Caco-2 (cell line): ENCODE measurements at regions not wholly inside any gene's neighbourhood (a gene's known extent, or its start where the extent isn't known, plus 50 kb on each side); places are given as distances from the start of the nearest gene placed in this dataset.

ENCODE experiments used
- BruUV-seq: library from RNA; stranded (reverse); fragments of 400-500 nt; replicated peaks from 2 replicates; lab custom pipeline; 2021; lab: Mats Ljungman, UMichigan
- CTCF ChIA-PET: fragments of 300-600 bp; sonication (Branson Sonifier 250); formaldehyde crosslinking; loops from one replicate; lab custom pipeline; 2022; ENCODE audit warnings: antibody characterized with exemption; lab: Charles Lee
- POLR2A ChIA-PET: fragments of 300-600 bp; sonication (Branson Sonifier 250); formaldehyde crosslinking; loops from one replicate; lab custom pipeline; 2022; ENCODE audit warnings: antibody characterized with exemption; lab: Charles Lee
- DNase-seq, 2 experiments: peaks; one replicate each; pipeline versions ENCODE4 v3.0.0 to v3.0.0-alpha.2; 2020 to 2022
- H3K27me3 ChIP-seq: replicated peaks from 2 replicates; pipeline ENCODE4 v1.6.0; 2011; ENCODE audit warnings: low read length; ENCODE audit not compliant: control insufficient read depth, insufficient read depth
- H3K36me3 ChIP-seq: 2 replicates; pipeline ENCODE4 v1.5.1; 2011; ENCODE audit warnings: low read length; ENCODE audit not compliant: control insufficient read depth, insufficient read depth
- H3K4me1 ChIP-seq: fragments of 250-450 bp; sonication (Bioruptor Pico); 2 replicates; pipeline ENCODE4 v1.5.1; 2020; ENCODE audit warnings: mild to moderate bottlenecking
- H3K4me3 ChIP-seq: 2 replicates; pipeline ENCODE4 v1.5.1; 2011; ENCODE audit warnings: low read depth, mild to moderate bottlenecking, control low read depth, low read length
- H3K9me3 ChIP-seq: fragments of 250-450 bp; sonication (Bioruptor Pico); 2 replicates; pipeline ENCODE4 v1.5.1; 2020; ENCODE audit warnings: mild to moderate bottlenecking, moderate library complexity
- H3K27ac Mint-ChIP-seq: one replicate; pipeline ENCODE4 v1.8.0; 2022; ENCODE audit warnings: mixed read lengths; ENCODE audit not compliant: unreplicated experiment
- H3K27me3 Mint-ChIP-seq: one replicate; pipeline ENCODE4 v1.8.0; 2022; ENCODE audit warnings: mixed read lengths; ENCODE audit not compliant: insufficient read depth, unreplicated experiment
- H3K36me3 Mint-ChIP-seq: one replicate; pipeline ENCODE4 v1.8.0; 2022; ENCODE audit warnings: mild to moderate bottlenecking, mixed read lengths; ENCODE audit not compliant: insufficient read depth, unreplicated experiment
- H3K4me1 Mint-ChIP-seq: one replicate; pipeline ENCODE4 v1.8.0; 2022; ENCODE audit warnings: low read depth, mixed read lengths; ENCODE audit not compliant: unreplicated experiment
- H3K4me3 Mint-ChIP-seq: one replicate; pipeline ENCODE4 v1.8.0; 2022; ENCODE audit warnings: mild to moderate bottlenecking, moderate library complexity, mixed read lengths; ENCODE audit not compliant: unreplicated experiment
- H3K9me3 Mint-ChIP-seq: one replicate; pipeline ENCODE4 v1.8.0; 2022; ENCODE audit warnings: mixed read lengths; ENCODE audit not compliant: unreplicated experiment
- intact Hi-C: fragments of 100-400 bp; cut with micrococcal nuclease; formaldehyde crosslinking; loops from one replicate; pipeline ENCODE4 v1.10.0; 2022; ENCODE audit not compliant: unreplicated experiment
- TF ChIP-seq, protein P1 (sequence below), 2 experiments: fragments of 200-600 bp in 1 of 2; IDR thresholded peaks; 1 replicate in 1 of 2; 2 replicates in 1 of 2; pipeline versions ENCODE4 v1.5.1 to v1.8.0; 2011 to 2022; ENCODE audit warnings: antibody characterized with exemption in 1 of 2, control low read depth in 1 of 2, inconsistent platforms in 1 of 2, low read depth in 1 of 2, low read length in 1 of 2, mild to moderate bottlenecking in 1 of 2, moderate library complexity in 1 of 2; ENCODE audit not compliant: insufficient read depth in 1 of 2, severe bottlenecking in 1 of 2, unreplicated experiment in 1 of 2

DNA sequence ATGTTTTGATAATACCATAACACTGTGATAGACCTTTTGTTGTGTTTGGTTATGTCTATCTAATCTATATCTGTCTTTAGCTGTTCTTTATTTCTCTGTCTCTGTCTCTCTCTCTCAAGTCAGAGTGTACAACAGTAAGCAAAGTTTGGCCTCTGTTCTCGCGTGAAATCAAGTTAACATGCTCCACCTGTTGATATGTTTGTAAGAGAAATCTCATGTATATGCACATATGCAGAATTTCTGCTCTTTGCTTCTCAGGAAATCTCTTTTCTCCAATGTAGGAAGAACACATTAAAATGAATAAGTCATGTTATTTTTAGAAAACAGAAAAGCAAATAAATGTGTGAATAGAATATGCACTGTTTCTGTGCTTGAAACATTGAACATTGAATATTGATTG, 425.5 kb upstream of the SEMA6D start:
- Mint-ChIP-seq H3K9me3 (no peaks in the 10 kb centered on the region), H3K27ac (no peak overlapping the region), H3K36me3 (no peaks in the 10 kb centered on the region), H3K4me1 (no peaks in the 10 kb centered on the region), H3K4me3 (no peak overlapping the region), H3K27me3 (peaks cover 10% of the 10 kb centered on the region)
- intact Hi-C loops, result no loop called here
- Histone ChIP-seq H3K9me3 (no peaks in the 10 kb centered on the region), H3K36me3 (no peaks in the 10 kb centered on the region), H3K4me3 (no peak overlapping the region), H3K27me3 (no peaks in the 10 kb centered on the region), H3K4me1 (no peaks in the 10 kb centered on the region)
- TF ChIP-seq, protein P1, sequence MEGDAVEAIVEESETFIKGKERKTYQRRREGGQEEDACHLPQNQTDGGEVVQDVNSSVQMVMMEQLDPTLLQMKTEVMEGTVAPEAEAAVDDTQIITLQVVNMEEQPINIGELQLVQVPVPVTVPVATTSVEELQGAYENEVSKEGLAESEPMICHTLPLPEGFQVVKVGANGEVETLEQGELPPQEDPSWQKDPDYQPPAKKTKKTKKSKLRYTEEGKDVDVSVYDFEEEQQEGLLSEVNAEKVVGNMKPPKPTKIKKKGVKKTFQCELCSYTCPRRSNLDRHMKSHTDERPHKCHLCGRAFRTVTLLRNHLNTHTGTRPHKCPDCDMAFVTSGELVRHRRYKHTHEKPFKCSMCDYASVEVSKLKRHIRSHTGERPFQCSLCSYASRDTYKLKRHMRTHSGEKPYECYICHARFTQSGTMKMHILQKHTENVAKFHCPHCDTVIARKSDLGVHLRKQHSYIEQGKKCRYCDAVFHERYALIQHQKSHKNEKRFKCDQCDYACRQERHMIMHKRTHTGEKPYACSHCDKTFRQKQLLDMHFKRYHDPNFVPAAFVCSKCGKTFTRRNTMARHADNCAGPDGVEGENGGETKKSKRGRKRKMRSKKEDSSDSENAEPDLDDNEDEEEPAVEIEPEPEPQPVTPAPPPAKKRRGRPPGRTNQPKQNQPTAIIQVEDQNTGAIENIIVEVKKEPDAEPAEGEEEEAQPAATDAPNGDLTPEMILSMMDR (IDR thresholded peaks at IDR 0.05; ENCODE audit: insufficient read depth in 1 of 2, low read depth in 1 of 2, low read length in 1 of 2, severe bottlenecking in 1 of 2, unreplicated experiment in 1 of 2), result no peak
- ChIA-PET POLR2A (no interaction called here), CTCF (no interaction called here)
- no TSS peak for BruUV-seq
- DNase-seq, result no peak

DNA sequence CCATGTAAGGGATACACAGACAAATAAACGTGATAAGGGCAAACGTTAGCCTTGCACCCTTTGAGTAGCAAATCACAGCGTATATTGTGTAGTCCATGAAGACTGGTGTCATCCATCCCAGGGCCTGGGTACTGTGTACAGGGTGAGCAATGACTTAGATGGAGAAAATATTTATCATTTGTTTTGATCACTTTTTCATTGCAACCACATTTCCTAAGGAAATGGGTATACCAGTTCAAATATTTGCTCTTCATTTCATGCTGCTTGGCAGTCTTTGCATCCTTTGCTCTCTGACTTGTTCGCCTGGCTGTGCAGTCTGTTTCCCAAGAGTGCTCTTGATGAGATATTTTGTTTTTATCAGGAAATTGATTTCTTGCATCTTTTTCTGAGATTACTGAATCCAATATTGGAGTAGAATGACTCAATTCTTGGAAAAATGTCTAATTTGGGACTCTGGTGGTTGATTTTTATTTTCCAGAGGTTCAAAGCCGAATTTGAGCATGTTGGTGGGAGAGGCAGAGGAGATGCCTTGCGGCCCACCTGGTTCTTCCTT, 424.6 kb upstream of the SEMA6D start:
- ChIA-PET POLR2A (no interaction called here), CTCF (no interaction called here)
- Mint-ChIP-seq H3K4me3 (no peak overlapping the region), H3K27ac (no peak overlapping the region), H3K4me1 (no peaks in the 10 kb centered on the region), H3K36me3 (no peaks in the 10 kb centered on the region), H3K9me3 (no peaks in the 10 kb centered on the region), H3K27me3 (peaks cover 10% of the 10 kb centered on the region)
- no TSS peak for BruUV-seq
- no peaks in the 10 kb centered on the region for H3K4me1 ChIP-seq
- intact Hi-C loops, result no loop called here
- no peak for DNase-seq
- H3K4me3 ChIP-seq, result no peak overlapping the region
- H3K36me3 ChIP-seq, result no peaks in the 10 kb centered on the region
- H3K27me3 ChIP-seq, result no peaks in the 10 kb centered on the region
- TF ChIP-seq, protein P1 (IDR thresholded peaks at IDR 0.05; ENCODE audit: insufficient read depth in 1 of 2, low read depth in 1 of 2, low read length in 1 of 2, severe bottlenecking in 1 of 2, unreplicated experiment in 1 of 2), result no peak
- H3K9me3 ChIP-seq, result no peaks in the 10 kb centered on the region

DNA sequence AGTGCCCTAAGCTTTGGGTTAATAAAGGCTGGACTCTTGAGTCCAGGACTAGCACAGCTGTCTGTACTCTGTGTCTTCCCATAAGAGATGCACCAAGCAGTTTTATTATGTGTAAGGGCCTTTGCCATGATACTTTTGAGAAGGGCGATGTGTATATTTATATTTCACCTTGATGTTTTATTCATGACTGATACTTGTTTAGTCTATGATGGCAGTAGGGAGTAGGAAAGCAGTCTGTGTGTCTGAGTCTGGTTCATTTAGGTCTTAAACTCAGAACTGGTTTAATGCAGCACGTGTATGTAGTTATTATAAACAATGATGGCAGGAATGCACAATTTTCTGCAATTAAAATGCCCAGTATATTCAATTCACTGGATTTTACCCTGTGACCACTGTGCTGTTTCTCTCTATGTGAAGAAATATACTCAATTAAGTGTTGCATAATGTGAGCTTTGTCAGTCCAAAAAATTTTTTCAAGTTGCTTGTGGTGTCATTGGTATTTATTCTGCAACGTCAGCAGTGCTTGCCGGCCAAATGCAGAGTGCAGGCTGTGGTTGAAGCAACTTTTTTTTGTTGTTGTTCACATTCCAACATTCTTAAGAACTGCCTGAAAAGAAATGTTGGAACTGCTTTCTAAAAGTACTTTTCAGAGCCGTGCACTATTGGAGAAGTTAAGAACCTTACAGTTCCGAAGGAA, 423.7 kb upstream of the SEMA6D start:
- POLR2A ChIA-PET, result no interaction called here
- intact Hi-C loops, result no loop called here

More for the DNA sequence above, 423.7 kb upstream of the SEMA6D start:
- Mint-ChIP-seq H3K36me3 (no peaks in the 10 kb centered on the region), H3K4me3 (no peak overlapping the region), H3K9me3 (no peaks in the 10 kb centered on the region), H3K4me1 (no peaks in the 10 kb centered on the region), H3K27me3 (peaks cover 10% of the 10 kb centered on the region), H3K27ac (no peak overlapping the region)
- Histone ChIP-seq H3K4me1 (no peaks in the 10 kb centered on the region), H3K27me3 (no peaks in the 10 kb centered on the region), H3K9me3 (no peaks in the 10 kb centered on the region), H3K4me3 (no peak overlapping the region), H3K36me3 (no peaks in the 10 kb centered on the region)
- TF ChIP-seq, protein P1 (IDR thresholded peaks at IDR 0.05; ENCODE audit: insufficient read depth in 1 of 2, low read depth in 1 of 2, low read length in 1 of 2, severe bottlenecking in 1 of 2, unreplicated experiment in 1 of 2), result no peak
- no peak for DNase-seq
- no TSS peak for BruUV-seq
- CTCF ChIA-PET, result no interaction called here
